ENCODE measurements at regions not wholly inside any gene's neighbourhood (a gene's known extent, or its start where the extent isn't known, plus 50 kb on each side); places are given as distances from the start of the nearest gene placed in this dataset.

DNA sequence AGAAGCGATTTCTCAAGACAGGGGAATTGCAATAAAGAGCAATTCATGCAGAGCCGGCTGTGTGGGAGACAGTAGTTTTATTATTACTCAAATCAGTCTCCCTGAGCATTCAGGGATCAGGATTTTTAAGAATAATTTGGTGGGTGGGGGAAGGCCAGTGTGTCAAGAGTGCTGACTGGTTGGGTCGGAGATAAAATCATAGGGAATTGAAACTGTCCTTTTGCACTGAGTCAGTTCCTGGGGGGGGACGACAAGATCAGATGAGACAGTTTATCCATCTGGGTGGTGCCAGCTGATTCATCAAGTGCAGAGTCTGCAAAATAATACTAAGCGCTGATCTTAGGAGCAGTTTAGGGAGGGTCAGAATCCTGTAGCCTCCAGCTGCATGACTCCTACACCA is 502.4 kb downstream of the NLGN4X start:
- TF ChIP-seq SUZ12 (IDR thresholded peaks at IDR 0.05; ENCODE audit: extremely low read depth, insufficient read depth, insufficient read length): no peak
- no peak for TF ChIP-seq ZNF274 (IDR thresholded peaks at IDR 0.05; ENCODE audit: low read depth, low read length)

Measured in NT2/D1 (cell line).